Sigmoid colon (tissue), 6 donors: ENCODE measurements at regions not wholly inside any gene's neighbourhood (a gene's known extent, or its start where the extent isn't known, plus 50 kb on each side); places are given as distances from the start of the nearest gene placed in this dataset.

ENCODE experiments used
- DNase-seq: peaks from one replicate; pipeline ENCODE4 v3.0.0-alpha.2; 2019
- H3K27ac ChIP-seq, 4 donors: fragments of 200-600 bp; sonication (generic); one replicate each; pipeline ENCODE4 v1.5.1; 2016 to 2019; ENCODE audit warnings: mild to moderate bottlenecking in 1 of 4
- H3K27me3 ChIP-seq, 3 donors: fragments of 200-600 bp; sonication (generic); one replicate each; pipeline ENCODE4 v1.5.1; 2019; ENCODE audit warnings: mild to moderate bottlenecking in 1 of 3
- H3K36me3 ChIP-seq, 4 donors: fragments of 200-600 bp; sonication (generic); one replicate each; pipeline ENCODE4 v1.5.1; 2016 to 2019
- H3K4me1 ChIP-seq, 4 donors: fragments of 200-600 bp; sonication (generic); one replicate each; pipeline ENCODE4 v1.5.1; 2017 to 2019
- H3K4me3 ChIP-seq, 4 donors: fragments of 200-600 bp; sonication (generic); one replicate each; pipeline ENCODE4 v1.5.1; 2017 to 2019; ENCODE audit warnings: mild to moderate bottlenecking in 2 of 4, moderate library complexity in 1 of 4
- H3K9me3 ChIP-seq, 4 donors: fragments of 200-600 bp in 3 of 4; sonication (generic) in 3 of 4; one replicate each; pipeline versions ENCODE4 v1.5.1 to v1.6.1; 2013 to 2019
- CTCF ChIP-seq, 4 experiments: fragments of 450-650 bp in 3 of 4; fragments of 200-600 bp in 1 of 4; IDR thresholded peaks; one replicate each; pipeline ENCODE4 v1.5.1; 2016 to 2019; ENCODE audit warnings: antibody characterized with exemption in 4 of 4, mild to moderate bottlenecking in 3 of 4, moderate library complexity in 2 of 4
- EP300 ChIP-seq, 4 donors: sonication (generic); formaldehyde crosslinking; IDR thresholded peaks; one replicate each; pipeline ENCODE4 v1.6.1; 2017; ENCODE audit warnings: antibody characterized with exemption in 4 of 4
- POLR2A ChIP-seq, 2 donors: fragments of 450-650 bp; IDR thresholded peaks; one replicate each; pipeline ENCODE4 v1.6.1; 2016; ENCODE audit warnings: antibody characterized with exemption in 2 of 2, mild to moderate bottlenecking in 2 of 2, moderate library complexity in 2 of 2
- POLR2AphosphoS5 ChIP-seq, 4 donors: sonication (generic); formaldehyde crosslinking; IDR thresholded peaks; one replicate each; pipeline ENCODE4 v1.6.1; 2017; ENCODE audit warnings: antibody characterized with exemption in 4 of 4
- WGBS, 2 donors: extraction: QIAGEN DNeasy Blood & Tissue Kit; methylation state at CpG; one replicate each; pipeline ENCODE4 v1.1.7; 2013; 5-methylcytosine and 5-hydroxymethylcytosine counted together
- intact Hi-C: fragments of 100-400 bp; cut with DNase I; formaldehyde crosslinking; loops from one replicate; pipeline ENCODE4 v1.15.1; 2023
- donor health status: healthy with polysubstance abuse.
- donor health status: healthy.

- Histone ChIP-seq H3K4me1 (no peaks in the 10 kb centered on the region), H3K36me3 (no peaks in the 10 kb centered on the region), H3K27me3 (no peaks in the 10 kb centered on the region), H3K9me3 (no peaks in the 10 kb centered on the region), H3K4me3 (no peak overlapping the region), H3K27ac (no peak overlapping the region)
- TF ChIP-seq POLR2A (IDR thresholded peaks at IDR 0.05), result no peak
- TF ChIP-seq EP300 (IDR thresholded peaks at IDR 0.05), result no peak
- no peak for TF ChIP-seq POLR2AphosphoS5 (IDR thresholded peaks at IDR 0.05)
- TF ChIP-seq CTCF (IDR thresholded peaks at IDR 0.05), result no peak
- intact Hi-C loops, result no loop called here
- DNase-seq, result no peak
Measured at GRCh38 chr7:16202303-16202702, 219.0 kb downstream of the CRPPA start.

- Histone ChIP-seq H3K9me3 (no peaks in the 10 kb centered on the region), H3K27me3 (no peaks in the 10 kb centered on the region), H3K36me3 (no peaks in the 10 kb centered on the region), H3K4me3 (no peak overlapping the region), H3K4me1 (no peaks in the 10 kb centered on the region), H3K27ac (no peak overlapping the region)
- whole genome bisulfite sequencing, 2 donors, result 94 to 97% methylated on average over 1 of the region's 1 CpG
- no peak for DNase-seq
- TF ChIP-seq POLR2AphosphoS5 (IDR thresholded peaks at IDR 0.05) (no peak), CTCF (IDR thresholded peaks at IDR 0.05) (no peak), POLR2A (IDR thresholded peaks at IDR 0.05) (no peak), EP300 (IDR thresholded peaks at IDR 0.05) (no peak)
- intact Hi-C loops, result no loop called here
Measured at GRCh38 chr7:16200591-16200990, 220.7 kb downstream of the CRPPA start.

GRCh38 chr7:16193631-16194030 lies 227.7 kb downstream of the CRPPA start:
- Histone ChIP-seq H3K9me3 (no peaks in the 10 kb centered on the region), H3K27ac (no peak overlapping the region), H3K27me3 (no peaks in the 10 kb centered on the region), H3K36me3 (no peaks in the 10 kb centered on the region), H3K4me3 (no peak overlapping the region), H3K4me1 (no peaks in the 10 kb centered on the region)
- intact Hi-C loops, result no loop called here
- 88 to 93% methylated on average over 4 of the region's 4 CpGs for WGBS, 2 donors
- DNase-seq, result no peak
- no peak for TF ChIP-seq POLR2AphosphoS5 (IDR thresholded peaks at IDR 0.05)
- no peak for TF ChIP-seq CTCF (IDR thresholded peaks at IDR 0.05)
- TF ChIP-seq EP300 (IDR thresholded peaks at IDR 0.05), result no peak
- no peak for TF ChIP-seq POLR2A (IDR thresholded peaks at IDR 0.05)

GRCh38 chr7:16189026-16189715 lies 232.2 kb downstream of the CRPPA start:
- Histone ChIP-seq H3K27me3 (no peaks in the 10 kb centered on the region), H3K9me3 (no peaks in the 10 kb centered on the region), H3K36me3 (no peaks in the 10 kb centered on the region), H3K27ac (no peak overlapping the region), H3K4me3 (no peak overlapping the region), H3K4me1 (no peaks in the 10 kb centered on the region)
- TF ChIP-seq POLR2A (IDR thresholded peaks at IDR 0.05), result no peak
- no peak for TF ChIP-seq CTCF (IDR thresholded peaks at IDR 0.05)
- no peak for TF ChIP-seq EP300 (IDR thresholded peaks at IDR 0.05)
- no peak for TF ChIP-seq POLR2AphosphoS5 (IDR thresholded peaks at IDR 0.05)
- no peak for DNase-seq
- intact Hi-C loops, result no loop called here
- 94 to 96% methylated on average over 2 of the region's 2 CpGs for WGBS, 2 donors

- 91 to 92% methylated on average over 1 of the region's 1 CpG for WGBS, 2 donors
- DNase-seq, result no peak
- H3K27me3 ChIP-seq, result no peaks in the 10 kb centered on the region
- TF ChIP-seq POLR2A (IDR thresholded peaks at IDR 0.05) (no peak), POLR2AphosphoS5 (IDR thresholded peaks at IDR 0.05) (no peak), CTCF (IDR thresholded peaks at IDR 0.05) (no peak), EP300 (IDR thresholded peaks at IDR 0.05) (no peak)
- intact Hi-C loops, result no loop called here
- H3K4me1 ChIP-seq, result no peaks in the 10 kb centered on the region
- H3K4me3 ChIP-seq, result no peak overlapping the region
- H3K36me3 ChIP-seq, result no peaks in the 10 kb centered on the region
- H3K9me3 ChIP-seq, result no peaks in the 10 kb centered on the region
- H3K27ac ChIP-seq, result no peak overlapping the region
Measured at GRCh38 chr7:16187131-16187530, 234.2 kb downstream of the CRPPA start.
